NCI-H748 (cell line): ENCODE measurements at regions not wholly inside any gene's neighbourhood (a gene's known extent, or its start where the extent isn't known, plus 50 kb on each side); places are given as distances from the start of the nearest gene placed in this dataset.
"Not testable (repeated sequence)": the region's sequence is repeated elsewhere in the genome, so short reads cannot be mapped to it uniquely, and the experiment has no call there.

Experiments used
- DNase-seq: peaks from one replicate; lab custom pipeline; 2025; ENCODE audit not compliant: unreplicated experiment; lab: John Stamatoyannopoulos, UW

DNA sequence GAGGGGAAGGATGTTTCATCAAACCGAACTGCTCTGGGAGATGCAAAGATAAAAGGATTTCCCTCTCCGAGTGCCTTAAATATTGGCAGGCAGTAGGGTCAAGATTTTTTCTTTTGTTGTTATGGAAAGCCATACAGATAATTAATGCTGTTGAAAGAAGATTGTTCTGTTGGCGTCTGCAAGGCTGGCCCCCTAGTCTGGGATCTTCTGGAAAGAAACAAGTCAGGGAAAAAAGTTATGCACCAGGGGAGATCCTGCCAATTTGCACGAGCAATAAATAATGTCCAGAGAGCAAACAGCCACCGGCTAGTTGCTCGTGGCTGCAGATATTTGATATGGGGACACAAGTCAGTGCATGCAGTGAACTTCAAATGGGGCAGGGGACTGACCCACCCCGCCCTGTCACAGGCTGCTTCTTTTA is 202.1 kb upstream of the MYL2 start:
- DNase-seq: peak; percentile 41

DNA sequence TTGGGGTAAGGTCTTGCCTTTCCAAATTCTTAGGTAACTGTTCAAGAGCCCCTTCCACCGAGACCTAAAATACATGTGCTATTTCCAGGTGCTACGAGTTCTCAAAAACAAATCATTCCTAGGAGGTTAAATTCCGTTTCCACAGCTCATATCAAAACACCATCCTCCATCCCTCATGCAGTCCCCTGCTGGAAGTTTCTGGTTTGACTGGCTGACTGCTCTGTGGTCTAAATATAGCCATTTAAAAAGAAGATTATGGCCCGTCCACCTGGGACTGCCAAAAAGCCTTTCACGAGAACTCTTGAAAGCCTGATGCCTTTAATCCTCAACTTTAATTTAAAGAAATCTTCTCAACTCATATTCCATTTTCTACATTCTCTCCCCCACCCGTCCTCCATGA is 201.5 kb upstream of the MYL2 start:
- DNase-seq: no peak

DNA sequence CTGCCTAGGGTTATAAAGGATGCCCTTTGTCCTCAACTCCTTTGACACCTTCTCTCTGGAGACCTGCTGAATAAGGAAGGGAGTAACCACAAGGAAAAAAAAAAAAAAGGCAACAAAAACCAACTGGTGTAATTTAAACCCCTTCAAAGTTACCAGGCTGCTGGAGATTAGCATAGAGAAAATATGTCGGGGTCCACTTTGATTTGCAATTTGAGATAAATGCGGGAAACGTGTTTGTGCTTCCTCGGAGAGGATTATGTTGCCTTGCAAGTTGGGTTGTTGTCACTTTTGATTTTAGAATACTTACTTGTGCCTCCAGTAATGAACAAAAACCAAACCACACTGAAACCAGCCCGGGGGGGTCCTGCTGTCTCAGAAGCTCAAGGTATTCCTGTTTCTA is 200.2 kb upstream of the MYL2 start:
- DNase-seq: no peak

DNA sequence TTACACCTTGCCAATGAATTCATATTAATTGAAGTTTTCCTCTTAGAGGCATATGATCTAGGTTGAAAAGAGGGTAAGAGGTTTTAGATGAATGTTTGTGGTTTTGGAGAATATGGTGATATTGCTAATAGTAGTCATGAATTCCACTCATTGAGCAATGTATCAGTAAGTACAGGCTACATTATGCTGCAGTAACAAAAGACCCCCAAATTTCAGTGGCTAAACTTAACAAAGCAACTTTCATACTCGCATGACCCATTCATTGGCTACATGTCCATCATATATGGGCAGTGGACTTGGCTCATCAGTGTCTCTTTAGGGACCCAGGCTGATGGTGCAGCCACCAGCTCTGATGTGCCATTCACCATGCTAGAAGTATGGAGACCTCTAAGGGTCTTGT is 196.6 kb upstream of the MYL2 start:
- no peak for DNase-seq

DNA sequence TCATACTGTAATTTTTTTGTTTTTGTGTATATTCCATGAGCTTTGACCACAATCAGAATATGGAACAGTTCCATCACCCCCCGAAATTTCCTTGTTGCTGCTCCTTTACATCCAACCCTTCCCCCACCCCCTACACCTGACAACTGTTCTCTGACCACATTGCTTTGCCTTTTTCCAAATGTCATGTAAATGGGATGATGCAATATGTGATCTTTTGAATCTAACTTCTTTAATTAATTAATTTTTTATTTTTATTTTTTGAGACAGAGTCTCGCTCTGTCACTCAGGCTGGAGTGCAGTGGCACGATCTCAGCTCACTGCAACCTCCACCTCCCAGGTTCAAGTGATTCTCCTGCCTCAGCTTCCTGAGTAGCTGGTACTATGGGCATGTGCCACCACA is 192.9 kb upstream of the MYL2 start:
- not testable (repeated sequence) for DNase-seq

DNA sequence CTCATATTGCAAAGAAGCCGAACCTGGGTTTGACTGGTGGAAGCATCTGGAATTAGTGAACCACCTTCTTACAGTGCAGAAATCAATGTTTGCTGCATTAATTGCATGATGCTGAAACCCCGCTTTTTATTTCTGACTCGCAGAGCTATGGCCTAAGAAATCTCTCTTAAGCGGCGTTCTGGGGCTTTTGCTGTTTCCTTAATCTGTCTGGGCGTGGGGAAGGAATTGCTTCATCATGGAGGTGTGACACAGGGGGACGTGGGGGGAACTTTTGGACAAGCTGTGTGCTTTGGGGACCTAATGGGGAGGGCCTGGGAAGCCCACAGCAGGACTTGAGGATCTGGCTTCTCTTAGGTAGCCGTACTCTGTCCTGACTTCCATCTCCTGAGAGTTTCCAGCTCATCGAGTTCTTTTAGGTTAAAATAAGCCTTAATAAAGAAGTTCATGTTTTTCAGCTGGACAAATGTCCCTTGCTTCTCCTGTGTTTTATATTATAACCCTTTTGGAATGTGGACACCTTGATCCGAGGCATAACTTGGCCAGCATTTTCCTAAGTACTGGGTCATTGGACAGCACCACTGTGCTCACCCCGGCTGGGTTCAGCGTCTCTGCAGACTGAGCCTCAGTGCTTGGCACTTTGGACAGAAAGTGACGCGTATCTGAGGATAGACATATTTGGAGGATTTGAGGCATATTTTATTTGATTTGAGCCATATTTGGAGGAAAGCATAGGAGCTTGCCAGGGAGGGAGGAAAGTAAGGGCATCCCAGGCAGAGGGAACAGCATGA is 192.1 kb upstream of the MYL2 start:
- no peak for DNase-seq

DNA sequence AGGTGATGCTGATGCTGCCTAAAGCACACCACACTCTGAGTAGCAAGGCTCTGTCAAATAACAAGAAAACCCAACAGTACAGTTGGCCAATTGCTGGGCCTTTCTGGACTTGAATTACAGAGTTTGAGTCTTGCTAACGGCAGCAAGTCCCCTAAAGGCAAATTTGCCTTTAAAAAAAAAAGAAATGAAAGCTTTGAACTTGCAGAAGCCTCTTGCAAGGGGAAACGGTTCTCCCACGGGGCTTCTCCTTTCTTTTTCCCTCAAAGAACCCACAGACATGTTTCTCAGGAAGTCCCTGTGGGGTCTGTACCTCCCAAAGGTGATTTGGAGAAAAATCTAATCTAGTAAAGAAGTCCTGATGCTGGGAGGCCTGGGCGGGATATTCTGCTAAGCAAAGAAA is 191.3 kb upstream of the MYL2 start:
- DNase-seq: no peak

GRCh38 chr12:111110556-111110955 is 190.2 kb upstream of the MYL2 start:
- no peak for DNase-seq

- DNase-seq: no peak
Observed at GRCh38 chr12:111108726-111109125, 188.3 kb upstream of the MYL2 start.

GRCh38 chr12:111107392-111108178 is 187.2 kb upstream of the MYL2 start:
- no peak for DNase-seq

DNA sequence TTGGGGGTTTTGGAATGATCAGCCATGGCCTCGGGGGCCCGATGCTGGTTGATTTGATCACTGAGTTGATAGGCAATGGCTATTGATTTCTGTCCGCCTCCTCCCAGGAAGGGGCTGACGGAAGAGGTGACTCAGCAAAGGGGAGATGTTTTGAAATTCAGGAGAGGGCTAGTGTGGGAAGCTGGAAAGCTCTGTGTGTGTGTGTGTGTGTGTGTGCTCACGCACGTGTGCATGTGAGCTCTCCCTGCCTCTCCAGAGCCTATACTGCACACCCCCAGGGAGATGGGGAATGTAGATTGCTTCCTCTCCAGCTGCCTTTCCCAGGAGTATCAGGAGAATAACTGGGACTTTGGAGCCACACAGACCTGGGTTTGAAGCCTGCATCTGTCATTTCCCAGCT is 184.9 kb upstream of the MYL2 start:
- no peak for DNase-seq

DNA sequence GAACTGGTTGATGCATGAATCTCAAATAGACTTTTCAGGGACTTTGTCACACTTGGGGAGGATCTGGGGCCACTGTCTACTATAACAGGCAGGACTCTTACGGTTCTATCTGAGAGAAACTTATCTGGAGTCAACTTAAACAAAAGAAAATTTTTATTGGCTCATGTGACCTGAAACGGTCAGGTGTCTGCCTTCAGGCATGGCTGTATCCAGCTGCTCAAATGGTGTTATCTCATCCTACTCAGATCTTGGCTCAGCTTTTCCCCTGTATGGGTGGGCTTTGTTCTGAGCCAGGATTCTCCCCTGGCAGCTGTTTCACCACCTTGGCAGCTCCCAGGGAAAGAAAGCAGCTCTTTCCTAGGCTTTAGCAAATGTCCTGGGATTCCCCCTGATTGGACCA is 183.2 kb upstream of the MYL2 start:
- no peak for DNase-seq

DNA sequence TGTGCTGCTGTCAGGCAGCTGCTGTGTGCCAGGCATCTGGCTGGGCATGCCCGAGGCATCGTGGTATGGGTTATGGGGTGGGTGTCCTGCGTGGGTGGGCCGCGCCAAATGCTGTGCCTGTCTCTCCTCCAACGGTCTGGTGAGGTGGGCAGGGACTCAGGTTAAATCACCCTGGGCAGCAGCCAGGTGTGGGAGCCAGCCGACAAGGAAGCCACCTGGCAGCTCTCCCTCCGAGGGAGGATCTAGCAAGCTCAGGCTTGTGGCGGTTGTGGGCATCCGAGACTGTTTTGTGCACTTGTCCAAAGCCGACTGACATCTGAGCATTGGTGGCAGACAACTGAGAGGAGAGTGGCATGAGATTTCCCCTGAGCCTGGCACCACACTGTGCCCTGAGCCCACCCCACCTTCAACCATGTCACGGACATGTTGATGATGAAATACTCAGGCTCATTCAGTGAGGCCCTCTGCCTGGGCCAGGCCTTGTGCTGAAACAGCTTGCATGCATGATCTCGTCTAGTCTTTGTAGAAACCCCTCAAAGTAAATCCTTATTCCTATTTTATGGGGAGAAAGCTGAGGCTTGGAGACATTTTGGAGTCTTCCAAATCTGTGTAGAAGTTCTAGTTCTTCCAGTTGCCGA is 181.8 kb upstream of the MYL2 start:
- DNase-seq: peak; percentile 22

DNA sequence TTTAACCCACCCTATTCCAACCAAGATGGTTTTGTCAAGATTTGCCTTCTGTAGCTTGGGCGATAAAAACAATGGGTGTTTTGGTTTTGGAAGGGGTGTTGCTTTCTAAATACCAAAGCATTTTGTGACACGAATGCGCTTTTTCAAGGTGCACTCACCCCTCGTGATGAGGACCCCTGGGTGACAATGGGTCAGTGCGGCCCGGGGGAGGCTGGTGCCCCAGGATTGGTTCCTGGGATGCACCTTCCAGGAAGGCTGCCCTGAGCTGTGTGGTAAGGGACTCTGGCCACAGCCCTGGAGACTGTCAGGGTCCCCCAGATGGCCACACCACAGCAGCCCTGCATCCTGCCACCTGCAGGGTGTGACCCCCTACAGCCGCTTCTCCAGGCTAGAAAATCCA is 180.6 kb upstream of the MYL2 start:
- DNase-seq: no peak

GRCh38 chr12:111100554-111100953 is 180.2 kb upstream of the MYL2 start:
- no peak for DNase-seq

- DNase-seq: no peak
Observed at GRCh38 chr12:111100003-111100402, 179.6 kb upstream of the MYL2 start.

DNA sequence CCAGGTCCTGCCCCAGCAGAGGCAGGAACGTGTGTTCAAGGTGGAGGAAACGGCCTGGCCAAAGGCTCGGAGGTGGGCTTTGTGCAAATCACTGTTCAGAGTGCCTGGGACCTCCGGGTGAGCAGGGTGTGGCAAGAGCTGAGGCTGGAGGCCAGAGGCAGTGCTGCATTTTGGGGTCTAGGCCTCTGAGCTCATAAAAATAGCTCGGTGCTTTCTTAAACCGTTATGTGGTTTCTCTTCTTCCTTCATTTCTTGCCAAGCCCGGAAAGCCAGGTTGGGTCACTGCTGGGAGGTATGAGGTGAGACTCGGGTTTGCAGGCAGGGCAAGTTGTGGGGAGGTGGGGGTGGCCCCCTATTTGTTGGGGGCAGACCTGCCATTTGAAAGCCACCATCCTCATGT is 178.8 kb upstream of the MYL2 start:
- no peak for DNase-seq

- DNase-seq: no peak
Observed at GRCh38 chr12:111094157-111095010, 174.0 kb upstream of the MYL2 start.

GRCh38 chr12:111093428-111094142 is 173.2 kb upstream of the MYL2 start:
- no peak for DNase-seq

DNA sequence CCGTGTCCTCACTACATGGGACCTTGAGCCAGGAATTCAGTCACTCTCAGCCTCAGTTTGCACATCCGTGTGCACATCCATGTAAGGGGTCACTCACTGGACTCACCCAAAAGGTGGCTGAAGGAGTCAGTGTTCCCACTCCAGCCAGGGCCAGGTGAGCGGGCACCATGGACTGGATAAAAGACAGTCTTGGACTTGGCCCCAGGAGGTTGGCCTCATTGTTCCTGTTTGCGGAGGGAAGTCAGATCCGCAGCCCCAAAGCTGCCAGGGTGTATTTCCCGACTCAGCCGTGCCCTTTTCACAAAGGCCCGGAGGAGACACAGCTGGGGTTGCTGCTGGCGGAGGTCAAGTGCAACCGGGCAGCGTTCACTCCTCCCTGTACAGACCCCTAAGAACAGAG is 170.7 kb upstream of the MYL2 start:
- DNase-seq: no peak
